ENCODE measurements at regions not wholly inside any gene's neighbourhood (a gene's known extent, or its start where the extent isn't known, plus 50 kb on each side); places are given as distances from the start of the nearest gene placed in this dataset.

- no peak for TF ChIP-seq ATF3 (IDR thresholded peaks at IDR 0.05)
- TF ChIP-seq CEBPB (IDR thresholded peaks at IDR 0.05; ENCODE audit: low read depth) = no peak
- TF ChIP-seq SRF (IDR thresholded peaks at IDR 0.05; ENCODE audit: low read depth) = no peak
Observed at GRCh38 chr13:106056851-106057250, 478.6 kb downstream of the EFNB2 start (continued).

- no peaks in the 10 kb centered on the region for H4K20me1 ChIP-seq (ENCODE audit: insufficient read depth)
- no peaks in the 10 kb centered on the region for H3K9me2 ChIP-seq (ENCODE audit: insufficient read depth)
- no peak overlapping the region for H2AFZ ChIP-seq (ENCODE audit: low read depth, low read length, poor library complexity, severe bottlenecking)
- ChIA-PET POLR2A (no interaction called here), RAD21 (ENCODE audit: low non-redundant PET in 1 of 2, low total read pairs in 2 of 2, uncharacterized antibody in 2 of 2, unreplicated experiment in 2 of 2) (no interaction called here), CTCF (interaction anchor here (1.1 kb wide), 1 partner anchor 485 kb away, joined by 3 read pairs; no protein-coding TSS in a partner anchor)
- no peaks in the 10 kb centered on the region for H3K79me2 ChIP-seq (ENCODE audit: insufficient read depth, low read length)
- H3K27ac ChIP-seq (ENCODE audit: low read depth, low read length) = no peak overlapping the region
- H3K9ac ChIP-seq (ENCODE audit: low read length) = no peak overlapping the region
- intact Hi-C loops (cut with micrococcal nuclease) = no loop called here
- no peaks in the 10 kb centered on the region for H3K4me1 ChIP-seq (ENCODE audit: control insufficient read depth in 1 of 2, insufficient read depth in 2 of 2, low read length in 2 of 2)
- H3K36me3 ChIP-seq (ENCODE audit: control insufficient read depth in 1 of 2, insufficient read depth in 2 of 2, low read length in 2 of 2) = no peaks in the 10 kb centered on the region
- BruUV-seq (replicated peaks) = no TSS peak
- H3K27me3 ChIP-seq (ENCODE audit: insufficient read depth, low read length) = no peaks in the 10 kb centered on the region
- DNase-seq (ENCODE audit: low read depth, low spot score) (no peak), ATAC-seq (no peak)
- TF ChIP-seq EGR1 (IDR thresholded peaks at IDR 0.05; ENCODE audit: low read depth) = no peak
- TF ChIP-seq EZH2 (IDR thresholded peaks at IDR 0.05) = no peak
- no peak for TF ChIP-seq CBX3 (IDR thresholded peaks at IDR 0.05; ENCODE audit: low read depth)
- TF ChIP-seq CTCF (IDR thresholded peaks at IDR 0.05 in 2 of 3, conservative IDR thresholded peaks at IDR 0.05 in 1 of 3; ENCODE audit: borderline replicate concordance in 1 of 3, insufficient read depth in 1 of 3, low read depth in 2 of 3, low read length in 2 of 3) = no peak
- TF ChIP-seq MAX (IDR thresholded peaks at IDR 0.05) = no peak
- no peak for TF ChIP-seq ZNF274 (IDR thresholded peaks at IDR 0.05; ENCODE audit: low read depth, low read length)
- no peak for TF ChIP-seq ATF3 (IDR thresholded peaks at IDR 0.05)
- no peak for TF ChIP-seq SP1 (IDR thresholded peaks at IDR 0.05; ENCODE audit: low read depth)
- TF ChIP-seq ELF1 (IDR thresholded peaks at IDR 0.05; ENCODE audit: borderline replicate concordance, low read depth) = no peak
- no peak for TF ChIP-seq YY1 (IDR thresholded peaks at IDR 0.05; ENCODE audit: extremely low read depth, insufficient replicate concordance, low read depth, low read length)
- TF ChIP-seq POLR2A (IDR thresholded peaks at IDR 0.05; ENCODE audit: borderline replicate concordance, extremely low read depth, insufficient read depth, insufficient read length) = no peak
- no peak for TF ChIP-seq ZBTB33 (IDR thresholded peaks at IDR 0.05; ENCODE audit: extremely low read depth, insufficient replicate concordance, low read length)
- no peak for TF ChIP-seq SIN3A (IDR thresholded peaks at IDR 0.05; ENCODE audit: low read depth)
- no peak for TF ChIP-seq TCF7L2 (IDR thresholded peaks at IDR 0.05; ENCODE audit: borderline replicate concordance, extremely low read depth, insufficient read depth, insufficient read length)
- TF ChIP-seq ZFX (IDR thresholded peaks at IDR 0.05) = no peak
- H3K4me2 ChIP-seq (ENCODE audit: low read length) = no peak overlapping the region
- H3K4me3 ChIP-seq (replicated peaks in 1 of 2; ENCODE audit: low read depth in 1 of 2, low read length in 2 of 2) = no peak overlapping the region
- no peaks in the 10 kb centered on the region for H3K9me3 ChIP-seq (ENCODE audit: control insufficient read depth in 1 of 2, insufficient read depth in 1 of 2, low read depth in 1 of 2, low read length in 2 of 2)
Observed at GRCh38 chr13:106052200-106052767, 483.2 kb downstream of the EFNB2 start.

All from HCT116 (cell line).